Stimulated activated CD4-positive, alpha-beta T cell treated with anti-CD3 and anti-CD28 coated beads, Interleukin-15, amount 100 ng/mL, for 1 hour (primary cell): ENCODE measurements at regions not wholly inside any gene's neighbourhood (a gene's known extent, or its start where the extent isn't known, plus 50 kb on each side); places are given as distances from the start of the nearest gene placed in this dataset.

Experiments used
- DNase-seq, 2 donors: peaks; one replicate each; pipeline ENCODE4 v3.0.0-alpha.2; 2020; ENCODE audit warnings: low read depth in 1 of 2, low spot score in 1 of 2

GRCh38 chr19:27750391-27751043 lies 1462.4 kb downstream of the UQCRFS1 start:
- no peak for DNase-seq

- DNase-seq: no peak
Observed at GRCh38 chr19:27748551-27749152, 1464.3 kb downstream of the UQCRFS1 start.

GRCh38 chr19:27746691-27747380 lies 1466.1 kb downstream of the UQCRFS1 start:
- DNase-seq: no peak

GRCh38 chr19:27745978-27746542 lies 1466.9 kb downstream of the UQCRFS1 start:
- DNase-seq: no peak

GRCh38 chr19:27744926-27745768 lies 1467.8 kb downstream of the UQCRFS1 start:
- no peak for DNase-seq

- DNase-seq: no peak
Observed at GRCh38 chr19:27742041-27742440, 1470.9 kb downstream of the UQCRFS1 start.

- DNase-seq: no peak
Observed at GRCh38 chr19:27741236-27741635, 1471.7 kb downstream of the UQCRFS1 start.

- no peak for DNase-seq
Observed at GRCh38 chr19:27740396-27740795, 1472.6 kb downstream of the UQCRFS1 start.

GRCh38 chr19:27738569-27739193 lies 1474.3 kb downstream of the UQCRFS1 start:
- no peak for DNase-seq

- DNase-seq: no peak
Observed at GRCh38 chr19:27736225-27736624, 1476.7 kb downstream of the UQCRFS1 start.

GRCh38 chr19:27735314-27735713 lies 1477.6 kb downstream of the UQCRFS1 start:
- no peak for DNase-seq

GRCh38 chr19:27734496-27735220 lies 1478.3 kb downstream of the UQCRFS1 start:
- no peak for DNase-seq

GRCh38 chr19:27733551-27734266 lies 1479.2 kb downstream of the UQCRFS1 start:
- DNase-seq: no peak

GRCh38 chr19:27729332-27729731 lies 1483.6 kb downstream of the UQCRFS1 start:
- no peak for DNase-seq

GRCh38 chr19:27722625-27723024 lies 1490.3 kb downstream of the UQCRFS1 start:
- no peak for DNase-seq

GRCh38 chr19:27720155-27720554 lies 1492.8 kb downstream of the UQCRFS1 start:
- no peak for DNase-seq

- no peak for DNase-seq
Observed at GRCh38 chr19:27719034-27719433, 1493.9 kb downstream of the UQCRFS1 start.

GRCh38 chr19:27718234-27718633 lies 1494.7 kb downstream of the UQCRFS1 start:
- DNase-seq: no peak

GRCh38 chr19:27717825-27718224 lies 1495.1 kb downstream of the UQCRFS1 start:
- no peak for DNase-seq
